Activated T-helper 1 cell treated with anti-CD3 and anti-CD28 coated beads, Interleukin-12 subunit alpha, Interleukin-12 subunit beta, Interleukin-2, Interleukin-4 antibody, amounts not matched to agents 30 ng/mL and 10 ng/mL and 1 ng/mL, durations not matched to agents 14 hours and 24 hours and 36 hours (primary cell): ENCODE measurements at regions not wholly inside any gene's neighbourhood (a gene's known extent, or its start where the extent isn't known, plus 50 kb on each side); places are given as distances from the start of the nearest gene placed in this dataset.

Experiments
- DNase-seq: peaks from one replicate; pipeline ENCODE4 v3.0.0; 2021; ENCODE audit warnings: low spot score
- H3K27ac Mint-ChIP-seq: one replicate; pipeline ENCODE4 v1.8.0; 2021; ENCODE audit warnings: mild to moderate bottlenecking, mixed read lengths
- H3K27me3 Mint-ChIP-seq: one replicate; pipeline ENCODE4 v1.8.0; 2022; ENCODE audit warnings: mild to moderate bottlenecking, moderate library complexity, mixed read lengths; ENCODE audit not compliant: insufficient read depth
- H3K36me3 Mint-ChIP-seq: one replicate; pipeline ENCODE4 v1.8.0; 2021; ENCODE audit warnings: low read depth, mixed read lengths
- H3K4me1 Mint-ChIP-seq: one replicate; pipeline ENCODE4 v1.8.0; 2021; ENCODE audit warnings: low read depth, mixed read lengths
- H3K4me3 Mint-ChIP-seq: one replicate; pipeline ENCODE4 v1.8.0; 2021; ENCODE audit warnings: mild to moderate bottlenecking, moderate library complexity, mixed read lengths
- H3K9me3 Mint-ChIP-seq: one replicate; pipeline ENCODE4 v1.8.0; 2021; ENCODE audit warnings: mixed read lengths
- intact Hi-C: fragments of 100-400 bp; cut with micrococcal nuclease; formaldehyde crosslinking; loops from one replicate; pipeline ENCODE4 v1.15.1; 2024

DNA sequence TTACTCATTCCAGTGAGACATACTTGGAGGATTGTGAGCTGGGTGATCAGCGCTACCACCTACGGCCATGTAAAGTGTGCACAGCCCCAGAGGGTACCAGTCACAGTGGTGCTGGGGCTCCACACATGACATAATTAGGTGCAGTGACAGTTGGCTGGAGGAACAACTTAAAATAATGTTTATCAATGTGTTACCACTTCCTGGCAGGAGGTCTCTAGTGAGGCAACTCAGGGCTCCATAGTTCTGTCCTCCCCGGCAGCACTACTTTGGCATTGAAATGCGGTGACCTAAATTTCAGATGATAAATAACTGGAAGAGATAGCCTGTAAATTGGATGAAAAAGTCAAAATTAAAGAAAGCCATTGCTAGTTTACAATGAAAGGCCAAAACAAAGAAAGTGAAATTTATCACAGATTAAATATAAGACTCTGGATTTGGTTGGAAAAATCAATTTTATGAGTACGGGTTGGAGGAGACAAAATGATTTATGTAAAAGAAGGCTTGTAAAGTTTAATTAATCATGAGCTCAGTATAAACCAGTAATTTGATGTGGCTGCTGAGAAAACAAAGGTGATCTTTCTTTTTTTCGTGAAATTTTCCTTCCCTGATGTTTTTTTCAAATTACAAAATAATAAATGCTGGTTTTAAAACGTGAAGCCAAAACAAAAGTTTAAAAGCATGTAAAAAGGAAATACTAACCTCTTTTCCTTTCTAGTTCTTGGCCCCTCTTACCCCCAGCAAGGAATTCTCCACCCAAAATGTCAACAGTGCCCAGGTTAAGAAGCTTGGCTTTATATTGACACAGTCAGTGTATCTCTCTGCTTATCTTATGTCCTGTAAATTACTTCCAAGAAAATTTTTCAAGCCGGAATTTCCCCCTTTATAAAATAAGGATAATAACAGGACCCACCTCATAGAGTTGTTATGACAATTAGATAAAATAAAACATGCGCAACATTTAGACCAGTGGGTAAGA is 126.7 kb upstream of the NOX3 start:
- Mint-ChIP-seq H3K27ac (no peak overlapping the region), H3K4me1 (no peaks in the 10 kb centered on the region), H3K27me3 (no peaks in the 10 kb centered on the region), H3K9me3 (no peaks in the 10 kb centered on the region), H3K4me3 (no peak overlapping the region), H3K36me3 (no peaks in the 10 kb centered on the region)
- no peak for DNase-seq
- intact Hi-C loops = no loop called here

DNA sequence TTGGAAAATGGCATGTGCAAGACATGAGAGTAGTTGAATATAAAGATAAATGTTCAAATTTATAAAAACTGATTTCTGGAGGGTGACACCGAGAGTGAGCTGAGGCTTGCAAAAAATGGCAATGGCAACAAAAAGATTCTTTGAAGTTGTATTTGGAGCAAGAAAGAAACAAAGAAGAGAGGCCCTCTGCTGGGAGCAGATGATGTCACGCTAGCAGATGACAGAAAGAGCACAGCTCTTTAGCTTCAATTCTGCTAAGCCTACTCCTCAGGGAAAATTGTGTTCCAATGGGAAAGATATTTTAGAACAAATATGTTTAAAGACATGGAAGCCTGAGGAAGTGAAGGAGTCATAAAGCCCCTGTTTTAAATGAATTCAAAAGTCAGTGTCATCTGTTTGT is 125.3 kb upstream of the NOX3 start:
- Mint-ChIP-seq H3K4me3 (no peak overlapping the region), H3K27me3 (no peaks in the 10 kb centered on the region), H3K9me3 (no peaks in the 10 kb centered on the region), H3K36me3 (no peaks in the 10 kb centered on the region), H3K27ac (no peak overlapping the region), H3K4me1 (no peaks in the 10 kb centered on the region)
- no peak for DNase-seq
- intact Hi-C loops = no loop called here

- no peak overlapping the region for H3K4me3 Mint-ChIP-seq
- no peaks in the 10 kb centered on the region for H3K36me3 Mint-ChIP-seq
- H3K9me3 Mint-ChIP-seq = no peaks in the 10 kb centered on the region
- H3K4me1 Mint-ChIP-seq = no peaks in the 10 kb centered on the region
- no peak overlapping the region for H3K27ac Mint-ChIP-seq
- intact Hi-C loops = no loop called here
- no peak for DNase-seq
- H3K27me3 Mint-ChIP-seq = no peaks in the 10 kb centered on the region
Observed at GRCh38 chr6:155578251-155578650, 122.6 kb upstream of the NOX3 start.

DNA sequence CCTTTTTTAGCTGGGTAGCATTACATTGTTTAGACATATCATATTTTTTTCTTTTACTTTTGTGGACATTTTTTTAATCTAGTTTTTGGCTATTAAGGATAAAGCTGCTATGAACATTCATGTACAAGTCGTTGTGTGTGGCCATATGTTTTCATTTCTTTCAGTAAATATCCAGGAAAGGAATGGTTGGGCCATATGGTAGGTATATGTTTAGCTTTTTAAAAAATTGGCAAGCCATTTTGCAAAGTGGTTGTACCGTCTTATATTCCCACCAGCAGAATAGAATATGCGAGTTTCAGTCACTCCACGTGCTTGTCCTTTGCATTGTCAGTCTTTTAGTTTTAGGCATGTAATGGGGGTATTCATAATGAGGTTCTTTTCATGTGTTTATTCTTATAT is 106.3 kb upstream of the NOX3 start:
- H3K4me3 Mint-ChIP-seq = no peak overlapping the region

GRCh38 chr6:155561257-155561965 is 105.8 kb upstream of the NOX3 start:
- no peaks in the 10 kb centered on the region for H3K36me3 Mint-ChIP-seq
- no peak overlapping the region for H3K27ac Mint-ChIP-seq
- no peak overlapping the region for H3K4me3 Mint-ChIP-seq
- no peak for DNase-seq
- peaks cover 3% of the 10 kb centered on the region for H3K27me3 Mint-ChIP-seq
- intact Hi-C loops = no loop called here
- no peaks in the 10 kb centered on the region for H3K4me1 Mint-ChIP-seq
- H3K9me3 Mint-ChIP-seq = no peaks in the 10 kb centered on the region

More for the DNA sequence above, 106.3 kb upstream of the NOX3 start:
- intact Hi-C loops = no loop called here
- H3K36me3 Mint-ChIP-seq = no peaks in the 10 kb centered on the region
- H3K9me3 Mint-ChIP-seq = no peaks in the 10 kb centered on the region
- peaks cover 5% of the 10 kb centered on the region for H3K27me3 Mint-ChIP-seq
- H3K4me1 Mint-ChIP-seq = no peaks in the 10 kb centered on the region
- H3K27ac Mint-ChIP-seq = no peak overlapping the region
- DNase-seq = no peak

- Mint-ChIP-seq H3K36me3 (no peaks in the 10 kb centered on the region), H3K4me1 (no peaks in the 10 kb centered on the region), H3K9me3 (no peaks in the 10 kb centered on the region), H3K4me3 (no peak overlapping the region), H3K27ac (no peak overlapping the region), H3K27me3 (peaks cover 5% of the 10 kb centered on the region)
- intact Hi-C loops = no loop called here
- no peak for DNase-seq
Observed at GRCh38 chr6:155549928-155550327, 94.3 kb upstream of the NOX3 start.

DNA sequence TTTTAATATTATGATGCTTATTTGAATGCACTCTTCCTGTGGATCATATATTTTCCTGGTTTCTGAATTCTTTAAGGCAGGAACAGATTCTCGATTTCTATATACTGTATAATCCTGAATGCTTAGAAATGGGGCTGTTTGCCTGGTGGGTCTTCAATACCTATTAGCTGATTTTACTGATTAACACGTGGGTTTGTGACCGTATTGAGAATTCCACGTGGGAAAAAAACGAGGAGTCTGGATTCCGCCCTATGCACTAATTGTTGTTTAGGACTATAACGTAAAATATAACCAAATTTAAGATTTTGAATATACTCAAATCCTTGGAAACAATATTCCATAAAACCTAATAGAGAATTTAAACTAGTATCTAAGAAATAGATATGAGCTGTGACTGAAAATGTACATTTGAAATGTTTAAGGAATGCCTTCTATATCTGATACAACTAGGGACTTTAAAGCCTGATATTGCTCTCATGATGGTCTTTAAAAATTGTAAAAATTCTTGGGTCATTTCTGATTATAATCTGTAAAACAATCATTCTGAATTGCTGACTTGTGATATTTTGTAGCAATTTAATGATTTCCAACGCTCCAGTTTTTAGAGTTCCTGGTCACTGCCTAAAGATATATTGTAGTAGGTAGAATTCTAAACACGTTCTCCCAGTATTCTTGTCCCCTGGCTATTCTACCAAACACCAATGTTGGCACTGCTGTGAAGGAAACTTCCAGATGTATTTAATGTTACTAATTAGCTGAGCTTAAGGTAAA is 93.6 kb upstream of the NOX3 start:
- no peak overlapping the region for H3K4me3 Mint-ChIP-seq
- H3K27ac Mint-ChIP-seq = no peak overlapping the region
- peaks cover 5% of the 10 kb centered on the region for H3K27me3 Mint-ChIP-seq
- DNase-seq = no peak
- intact Hi-C loops = no loop called here
- H3K36me3 Mint-ChIP-seq = no peaks in the 10 kb centered on the region
- no peaks in the 10 kb centered on the region for H3K9me3 Mint-ChIP-seq
- H3K4me1 Mint-ChIP-seq = no peaks in the 10 kb centered on the region

GRCh38 chr6:155548576-155548975 is 92.9 kb upstream of the NOX3 start:
- H3K36me3 Mint-ChIP-seq = no peaks in the 10 kb centered on the region
- peaks cover 5% of the 10 kb centered on the region for H3K27me3 Mint-ChIP-seq
- intact Hi-C loops = no loop called here
- no peak overlapping the region for H3K4me3 Mint-ChIP-seq
- H3K9me3 Mint-ChIP-seq = no peaks in the 10 kb centered on the region
- H3K4me1 Mint-ChIP-seq = no peaks in the 10 kb centered on the region
- no peak for DNase-seq
- H3K27ac Mint-ChIP-seq = no peak overlapping the region

DNA sequence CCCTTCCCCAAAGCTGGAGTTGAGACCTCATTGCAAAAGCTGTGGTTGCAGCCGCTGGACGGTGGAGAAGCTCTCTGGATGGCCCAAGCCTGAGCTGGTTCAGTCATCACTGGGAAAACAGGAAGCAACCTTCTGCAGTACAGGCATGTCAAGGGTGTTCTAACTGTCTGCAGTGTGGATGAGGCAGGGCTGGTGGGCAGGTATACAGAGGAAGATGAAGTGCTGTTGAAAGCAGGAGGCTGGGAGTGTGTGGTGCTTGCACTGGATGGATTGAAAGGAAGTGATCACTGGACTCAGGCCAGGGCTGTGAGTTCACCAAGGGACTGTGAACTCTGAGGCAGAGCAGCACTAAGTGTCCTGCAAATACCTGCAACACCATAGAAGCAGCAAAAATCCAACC is 89.0 kb upstream of the NOX3 start:
- H3K27me3 Mint-ChIP-seq = peaks cover 6% of the 10 kb centered on the region
- DNase-seq = no peak
- no peak overlapping the region for H3K27ac Mint-ChIP-seq
- H3K4me1 Mint-ChIP-seq = no peaks in the 10 kb centered on the region
- no peaks in the 10 kb centered on the region for H3K36me3 Mint-ChIP-seq
- intact Hi-C loops = no loop called here
- no peaks in the 10 kb centered on the region for H3K9me3 Mint-ChIP-seq
- H3K4me3 Mint-ChIP-seq = no peak overlapping the region

- H3K27me3 Mint-ChIP-seq = peaks cover 5% of the 10 kb centered on the region
- DNase-seq = no peak
- H3K4me3 Mint-ChIP-seq = no peak overlapping the region
- no peaks in the 10 kb centered on the region for H3K36me3 Mint-ChIP-seq
- no peaks in the 10 kb centered on the region for H3K9me3 Mint-ChIP-seq
- H3K27ac Mint-ChIP-seq = no peak overlapping the region
- H3K4me1 Mint-ChIP-seq = no peaks in the 10 kb centered on the region
- intact Hi-C loops = no loop called here
Observed at GRCh38 chr6:155543166-155543847, 87.7 kb upstream of the NOX3 start.

DNA sequence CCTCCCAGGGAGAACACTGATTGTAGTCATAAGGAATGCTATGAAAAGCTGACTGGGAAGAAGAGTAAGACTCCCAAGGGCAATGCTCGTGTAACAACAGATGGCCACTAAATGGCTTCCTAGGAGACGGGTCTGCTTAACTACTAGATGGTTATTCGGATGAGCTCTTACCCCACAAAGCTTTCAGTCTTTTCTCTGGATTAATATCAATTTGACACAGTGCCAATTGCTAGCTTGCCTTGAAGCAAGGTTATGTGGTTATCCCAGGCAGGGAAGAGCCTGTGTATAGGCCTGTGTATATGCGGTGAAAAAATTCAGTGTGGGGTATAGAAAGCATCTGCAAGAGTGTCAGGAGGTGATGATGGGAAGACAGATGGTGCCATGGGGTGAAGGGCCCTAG is 86.4 kb upstream of the NOX3 start:
- H3K36me3 Mint-ChIP-seq = no peaks in the 10 kb centered on the region
- intact Hi-C loops = no loop called here
- H3K27ac Mint-ChIP-seq = no peak overlapping the region
- H3K27me3 Mint-ChIP-seq = peaks cover 5% of the 10 kb centered on the region
- no peaks in the 10 kb centered on the region for H3K4me1 Mint-ChIP-seq
- no peak overlapping the region for H3K4me3 Mint-ChIP-seq
- no peaks in the 10 kb centered on the region for H3K9me3 Mint-ChIP-seq
- no peak for DNase-seq

DNA sequence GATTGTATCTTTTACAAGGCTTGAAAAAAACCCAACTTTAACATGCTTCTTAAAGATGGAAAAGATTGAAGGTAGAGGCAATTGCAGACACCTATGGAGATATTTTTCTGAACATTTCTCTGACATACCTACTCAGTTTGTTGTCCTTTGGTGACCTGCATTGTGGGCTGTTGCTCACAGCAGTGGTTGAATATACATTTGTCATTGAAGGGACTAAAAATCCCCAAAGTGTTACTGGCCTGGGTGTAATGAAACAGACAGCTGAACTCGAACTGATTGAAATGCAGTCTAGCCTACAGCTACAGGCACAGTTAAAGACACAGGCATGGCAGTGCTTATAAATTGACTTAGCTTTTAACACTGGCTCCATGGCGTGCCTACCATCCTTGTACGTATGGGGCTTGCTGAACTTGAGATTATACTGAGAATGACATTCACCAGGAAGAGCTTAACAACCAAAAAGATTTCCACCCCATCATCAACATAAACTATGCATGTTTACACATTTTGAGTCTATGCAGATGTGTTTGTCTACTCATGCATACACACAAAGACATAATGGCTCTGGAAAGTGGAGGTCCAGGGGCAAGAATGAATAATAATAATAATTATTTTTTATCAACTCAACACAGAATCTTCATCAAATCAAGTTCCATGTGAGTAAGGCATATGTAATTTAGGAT is 83.2 kb upstream of the NOX3 start:
- no peak for DNase-seq
- no peak overlapping the region for H3K27ac Mint-ChIP-seq
- no peak overlapping the region for H3K4me3 Mint-ChIP-seq
- no peaks in the 10 kb centered on the region for H3K9me3 Mint-ChIP-seq
- no peaks in the 10 kb centered on the region for H3K36me3 Mint-ChIP-seq
- intact Hi-C loops = no loop called here
- H3K27me3 Mint-ChIP-seq = peaks cover 9% of the 10 kb centered on the region
- no peaks in the 10 kb centered on the region for H3K4me1 Mint-ChIP-seq
